PC-9 (cell line): ENCODE measurements at regions not wholly inside any gene's neighbourhood (a gene's known extent, or its start where the extent isn't known, plus 50 kb on each side); places are given as distances from the start of the nearest gene placed in this dataset.

Experiments used
- BruUV-seq: library from RNA; stranded (reverse); fragments of 400-500 nt; replicated peaks from 2 replicates; lab custom pipeline; 2021; lab: Mats Ljungman, UMichigan
- CTCF ChIA-PET: fragments of 300-600 bp; sonication (Branson Sonifier 250); formaldehyde crosslinking; loops from one replicate; lab custom pipeline; 2022; ENCODE audit warnings: antibody characterized with exemption; lab: Charles Lee
- POLR2A ChIA-PET: fragments of 300-600 bp; sonication (Branson Sonifier 250); formaldehyde crosslinking; loops from one replicate; lab custom pipeline; 2022; ENCODE audit warnings: antibody characterized with exemption; ENCODE audit not compliant: unreplicated experiment; lab: Charles Lee
- DNase-seq, 2 experiments: peaks; one replicate each; pipeline versions ENCODE4 v3.0.0 to v3.0.0-alpha.2; 2015 to 2022; ENCODE audit warnings: mixed read lengths in 1 of 2
- H2AFZ ChIP-seq: fragments of 200-600 bp; sonication (generic); 2 replicates; pipeline ENCODE4 v1.8.1; 2017; ENCODE audit warnings: antibody characterized with exemption
- H3F3A ChIP-seq: fragments of 200-600 bp; sonication (generic); 2 replicates; pipeline ENCODE4 v1.8.1; 2017; ENCODE audit warnings: antibody characterized with exemption, mild to moderate bottlenecking, low read depth; ENCODE audit not compliant: insufficient read depth
- H3K27ac ChIP-seq: fragments of 200-600 bp; sonication (generic); 2 replicates; pipeline ENCODE4 v1.6.1; 2016; ENCODE audit warnings: mixed run types
- H3K27me3 ChIP-seq: fragments of 200-600 bp; sonication (generic); 2 replicates; pipeline ENCODE4 v1.6.1; 2016; ENCODE audit warnings: low read depth, mixed run types; ENCODE audit not compliant: insufficient read depth
- H3K36me3 ChIP-seq: fragments of 200-600 bp; sonication (generic); 2 replicates; pipeline ENCODE4 v1.6.1; 2016; ENCODE audit warnings: low read depth, mixed run types
- H3K4me1 ChIP-seq: fragments of 200-600 bp; sonication (generic); replicated peaks from 2 replicates; pipeline ENCODE4 v1.6.1; 2016; ENCODE audit warnings: mixed run types; ENCODE audit not compliant: insufficient read depth
- H3K4me2 ChIP-seq: fragments of 200-600 bp; sonication (generic); 2 replicates; pipeline ENCODE4 v1.6.1; 2017; ENCODE audit warnings: mixed run types
- H3K4me3 ChIP-seq: fragments of 200-600 bp; sonication (generic); 2 replicates; pipeline ENCODE4 v1.6.1; 2016; ENCODE audit warnings: mixed run types
- H3K79me2 ChIP-seq: fragments of 200-600 bp; sonication (generic); 2 replicates; pipeline ENCODE4 v1.6.1; 2017; ENCODE audit warnings: low read depth, mixed run types
- H3K9me2 ChIP-seq: fragments of 200-600 bp; sonication (generic); 2 replicates; pipeline ENCODE4 v1.8.1; 2017; ENCODE audit warnings: mild to moderate bottlenecking; ENCODE audit not compliant: insufficient read depth
- H3K9me3 ChIP-seq: fragments of 200-600 bp; sonication (generic); 2 replicates; pipeline ENCODE4 v1.8.1; 2016; ENCODE audit warnings: low read depth; ENCODE audit not compliant: insufficient read depth
- H4K20me1 ChIP-seq: fragments of 200-600 bp; sonication (generic); 2 replicates; pipeline ENCODE4 v1.8.1; 2017; ENCODE audit not compliant: insufficient read depth
- EZH2 ChIP-seq: fragments of 200-600 bp; sonication (generic); IDR thresholded peaks from 2 replicates; pipeline ENCODE4 v1.8.0; 2017; ENCODE audit warnings: antibody characterized with exemption, low read depth
- intact Hi-C: fragments of 100-400 bp; cut with micrococcal nuclease; formaldehyde crosslinking; loops from one replicate; pipeline ENCODE4 v1.10.0; 2022; ENCODE audit not compliant: unreplicated experiment
- TF ChIP-seq, protein P1 (sequence below): fragments of 200-600 bp; sonication (generic); conservative IDR thresholded peaks from 2 replicates; pipeline ENCODE4 v1.6.1; 2017; ENCODE audit warnings: mixed run types, antibody characterized with exemption, mild to moderate bottlenecking, moderate library complexity

DNA sequence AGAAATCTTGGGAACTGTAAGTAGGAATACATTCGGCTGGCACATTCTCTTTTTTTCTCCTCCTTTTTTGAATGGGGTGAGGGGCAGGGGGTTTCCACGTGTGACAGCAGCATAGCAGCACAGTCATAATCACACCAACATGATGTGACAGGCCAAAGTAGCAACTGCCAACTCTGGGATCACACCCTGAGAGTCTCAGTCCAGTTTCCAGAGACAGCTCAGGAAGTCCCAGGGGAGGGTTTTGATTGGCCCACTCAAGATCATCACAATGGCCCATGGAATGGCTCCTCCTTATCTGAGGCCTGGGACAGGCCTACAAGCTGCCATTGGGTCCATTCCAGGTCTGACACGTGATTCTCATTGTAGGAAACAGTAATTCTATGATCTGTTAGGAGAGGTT, 207.1 kb upstream of the ASIC2 start:
- H3K27me3 ChIP-seq, result peaks cover 37% of the 10 kb centered on the region
- H3F3A ChIP-seq, result no peaks in the 10 kb centered on the region
- TF ChIP-seq, protein P1, sequence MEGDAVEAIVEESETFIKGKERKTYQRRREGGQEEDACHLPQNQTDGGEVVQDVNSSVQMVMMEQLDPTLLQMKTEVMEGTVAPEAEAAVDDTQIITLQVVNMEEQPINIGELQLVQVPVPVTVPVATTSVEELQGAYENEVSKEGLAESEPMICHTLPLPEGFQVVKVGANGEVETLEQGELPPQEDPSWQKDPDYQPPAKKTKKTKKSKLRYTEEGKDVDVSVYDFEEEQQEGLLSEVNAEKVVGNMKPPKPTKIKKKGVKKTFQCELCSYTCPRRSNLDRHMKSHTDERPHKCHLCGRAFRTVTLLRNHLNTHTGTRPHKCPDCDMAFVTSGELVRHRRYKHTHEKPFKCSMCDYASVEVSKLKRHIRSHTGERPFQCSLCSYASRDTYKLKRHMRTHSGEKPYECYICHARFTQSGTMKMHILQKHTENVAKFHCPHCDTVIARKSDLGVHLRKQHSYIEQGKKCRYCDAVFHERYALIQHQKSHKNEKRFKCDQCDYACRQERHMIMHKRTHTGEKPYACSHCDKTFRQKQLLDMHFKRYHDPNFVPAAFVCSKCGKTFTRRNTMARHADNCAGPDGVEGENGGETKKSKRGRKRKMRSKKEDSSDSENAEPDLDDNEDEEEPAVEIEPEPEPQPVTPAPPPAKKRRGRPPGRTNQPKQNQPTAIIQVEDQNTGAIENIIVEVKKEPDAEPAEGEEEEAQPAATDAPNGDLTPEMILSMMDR, result no peak
- no peak for TF ChIP-seq EZH2
- H2AFZ ChIP-seq, result no peak overlapping the region
- intact Hi-C loops, result no loop called here
- no peak overlapping the region for H3K4me3 ChIP-seq
- no peak overlapping the region for H3K27ac ChIP-seq
- no peaks in the 10 kb centered on the region for H3K36me3 ChIP-seq
- H3K4me1 ChIP-seq, result no peaks in the 10 kb centered on the region
- ChIA-PET POLR2A (no interaction called here), CTCF (no interaction called here)
- BruUV-seq, result no TSS peak
- DNase-seq, result no peak
- H3K4me2 ChIP-seq, result no peak overlapping the region
- H3K9me2 ChIP-seq, result no peaks in the 10 kb centered on the region
- H4K20me1 ChIP-seq, result no peaks in the 10 kb centered on the region; the same call in 1 of the 2 replicates
- H3K9me3 ChIP-seq, result no peaks in the 10 kb centered on the region
- no peaks in the 10 kb centered on the region for H3K79me2 ChIP-seq

DNA sequence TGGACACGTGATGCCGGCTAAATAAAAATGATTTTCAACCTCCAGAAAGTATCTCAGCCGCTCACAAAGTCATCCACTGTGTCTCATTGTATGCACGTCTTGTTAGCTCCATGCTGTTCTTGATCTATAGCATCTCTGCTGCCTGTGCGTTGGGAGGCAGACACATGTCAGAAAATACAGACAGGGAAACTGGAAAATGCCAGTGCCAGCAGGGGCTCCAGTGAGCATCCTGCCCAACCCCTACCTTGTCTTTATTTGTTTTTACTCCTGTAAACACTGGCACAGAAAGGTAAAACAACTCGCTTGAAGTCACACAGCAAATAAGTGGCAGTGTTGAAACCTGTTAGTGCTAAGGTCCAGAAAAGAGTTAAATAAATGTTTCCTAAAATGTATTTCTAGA, 208.1 kb upstream of the ASIC2 start:
- no TSS peak for BruUV-seq
- no peak overlapping the region for H3K4me3 ChIP-seq
- H3F3A ChIP-seq, result no peaks in the 10 kb centered on the region
- H3K27ac ChIP-seq, result no peak overlapping the region
- no peaks in the 10 kb centered on the region for H3K79me2 ChIP-seq
- no peaks in the 10 kb centered on the region for H3K9me2 ChIP-seq
- no peaks in the 10 kb centered on the region for H3K9me3 ChIP-seq
- peaks cover 46% of the 10 kb centered on the region for H3K27me3 ChIP-seq
- ChIA-PET CTCF (no interaction called here), POLR2A (no interaction called here)
- TF ChIP-seq, protein P1, result no peak
- no peak for TF ChIP-seq EZH2
- H2AFZ ChIP-seq, result no peak overlapping the region
- no peak for DNase-seq
- H3K4me1 ChIP-seq, result no peaks in the 10 kb centered on the region
- no peak overlapping the region for H3K4me2 ChIP-seq
- intact Hi-C loops, result no loop called here
- no peaks in the 10 kb centered on the region; the same call in 1 of the 2 replicates for H4K20me1 ChIP-seq
- H3K36me3 ChIP-seq, result no peaks in the 10 kb centered on the region

DNA sequence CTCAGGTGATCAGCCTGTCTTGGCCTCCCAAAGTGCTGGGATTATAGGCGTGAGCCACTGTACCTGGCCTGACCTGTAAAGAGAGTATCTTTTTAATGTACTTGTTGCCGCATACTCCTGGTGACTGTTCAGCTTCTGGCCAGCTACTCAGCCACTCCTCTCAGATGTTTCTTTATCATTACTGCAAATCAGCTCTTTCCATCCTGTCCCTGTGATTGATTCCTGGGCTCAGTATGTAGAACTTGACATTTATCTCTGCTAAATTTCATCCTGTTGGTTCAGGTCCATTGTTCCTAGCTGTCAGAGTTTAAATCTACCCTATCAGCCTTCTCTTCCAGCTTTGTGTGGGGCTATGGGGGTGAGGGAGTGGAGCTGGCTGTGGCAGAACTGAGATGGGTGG, 211.5 kb upstream of the ASIC2 start:
- H3K4me3 ChIP-seq, result no peak overlapping the region
- no peak overlapping the region for H3K27ac ChIP-seq
- no TSS peak for BruUV-seq
- no peak for DNase-seq
- H2AFZ ChIP-seq, result no peak overlapping the region
- no peaks in the 10 kb centered on the region for H3F3A ChIP-seq
- ChIA-PET CTCF (no interaction called here), POLR2A (no interaction called here)
- H3K9me3 ChIP-seq, result no peaks in the 10 kb centered on the region
- TF ChIP-seq, protein P1, result no peak
- TF ChIP-seq EZH2, result no peak
- no peaks in the 10 kb centered on the region for H3K36me3 ChIP-seq
- H3K9me2 ChIP-seq, result no peaks in the 10 kb centered on the region
- no peak overlapping the region for H3K4me2 ChIP-seq
- no peaks in the 10 kb centered on the region for H3K79me2 ChIP-seq
- H3K4me1 ChIP-seq, result no peaks in the 10 kb centered on the region
- H3K27me3 ChIP-seq, result peaks cover 60% of the 10 kb centered on the region
- intact Hi-C loops, result no loop called here
- no peaks in the 10 kb centered on the region for H4K20me1 ChIP-seq
